OCI-M1 (cell line): ENCODE measurements at regions not wholly inside any gene's neighbourhood (a gene's known extent, or its start where the extent isn't known, plus 50 kb on each side); places are given as distances from the start of the nearest gene placed in this dataset.

Experiments used
- DNase-seq: peaks from one replicate; lab custom pipeline; 2025; lab: John Stamatoyannopoulos, UW

- no peak for DNase-seq
Observed at GRCh38 chr16:52874042-52874441, 178.7 kb downstream of the CHD9NB start.

- DNase-seq = no peak
Observed at GRCh38 chr16:52872731-52873130, 180.0 kb downstream of the CHD9NB start.

- no peak for DNase-seq
Observed at GRCh38 chr16:52871481-52871880, 181.2 kb downstream of the CHD9NB start.

- no peak for DNase-seq
Observed at GRCh38 chr16:52869243-52869642, 183.5 kb downstream of the CHD9NB start.

- no peak for DNase-seq
Observed at GRCh38 chr16:52863000-52863399, 189.7 kb downstream of the CHD9NB start.

- DNase-seq = peak; percentile 0
Observed at GRCh38 chr16:52861614-52862022, 191.1 kb downstream of the CHD9NB start.

GRCh38 chr16:52855463-52855862 lies 197.2 kb downstream of the CHD9NB start:
- no peak for DNase-seq

- no peak for DNase-seq
Observed at GRCh38 chr16:52852978-52853377, 199.7 kb downstream of the CHD9NB start.

GRCh38 chr16:52851211-52851740 lies 201.4 kb downstream of the CHD9NB start:
- DNase-seq = no peak

GRCh38 chr16:52843381-52843780 lies 209.3 kb downstream of the CHD9NB start:
- DNase-seq = no peak

- no peak for DNase-seq
Observed at GRCh38 chr16:52837251-52837650, 215.4 kb downstream of the CHD9NB start.

- no peak for DNase-seq
Observed at GRCh38 chr16:52834736-52835465, 217.8 kb downstream of the CHD9NB start.

- DNase-seq = no peak
Observed at GRCh38 chr16:52832771-52833170, 219.9 kb downstream of the CHD9NB start.

- no peak for DNase-seq
Observed at GRCh38 chr16:52827456-52827855, 225.2 kb downstream of the CHD9NB start.

GRCh38 chr16:52825892-52826291 lies 226.8 kb downstream of the CHD9NB start:
- no peak for DNase-seq

- DNase-seq = no peak
Observed at GRCh38 chr16:52819808-52820207, 232.9 kb downstream of the CHD9NB start.

- DNase-seq = no peak
Observed at GRCh38 chr16:52819405-52819804, 233.3 kb downstream of the CHD9NB start.

- DNase-seq = no peak
Observed at GRCh38 chr16:52817696-52818095, 235.0 kb downstream of the CHD9NB start.

GRCh38 chr16:52816993-52817392 lies 235.7 kb downstream of the CHD9NB start:
- DNase-seq = no peak

GRCh38 chr16:52812678-52813556 lies 239.8 kb downstream of the CHD9NB start:
- no peak for DNase-seq

GRCh38 chr16:52805559-52806168 lies 247.0 kb downstream of the CHD9NB start:
- no peak for DNase-seq

- no peak for DNase-seq
Observed at GRCh38 chr16:52800432-52800831, 252.3 kb downstream of the CHD9NB start.

- no peak for DNase-seq
Observed at GRCh38 chr16:52799149-52799548, 252.2 kb upstream of the TOX3 start.
